Hepatocyte (in vitro differentiated cells): ENCODE measurements at regions not wholly inside any gene's neighbourhood (a gene's known extent, or its start where the extent isn't known, plus 50 kb on each side); places are given as distances from the start of the nearest gene placed in this dataset.

Experiments used
- DNase-seq: peaks from one replicate; pipeline ENCODE4 v3.0.0-alpha.2; 2016; ENCODE audit warnings: low spot score
- H2AFZ ChIP-seq: fragments of 200-600 bp; sonication (generic); 2 replicates; pipeline ENCODE4 v1.6.0; 2016; ENCODE audit warnings: antibody characterized with exemption, mild to moderate bottlenecking
- H3K27ac ChIP-seq: fragments of 200-600 bp; sonication (generic); 2 replicates; pipeline ENCODE4 v1.5.1; 2016; ENCODE audit warnings: mild to moderate bottlenecking
- H3K27me3 ChIP-seq: fragments of 200-600 bp; sonication (generic); 2 replicates; pipeline ENCODE4 v1.6.1; 2016
- H3K36me3 ChIP-seq: fragments of 200-600 bp; sonication (generic); replicated peaks from 2 replicates; pipeline ENCODE4 v1.5.1; 2016; ENCODE audit warnings: low read depth; ENCODE audit not compliant: insufficient read depth
- H3K4me1 ChIP-seq: fragments of 200-600 bp; sonication (generic); 2 replicates; pipeline ENCODE4 v1.5.1; 2016; ENCODE audit warnings: mild to moderate bottlenecking, moderate library complexity; ENCODE audit not compliant: insufficient read depth
- H3K4me2 ChIP-seq: fragments of 200-600 bp; sonication (generic); 2 replicates; pipeline ENCODE4 v1.6.0; 2016
- H3K4me3 ChIP-seq: fragments of 200-600 bp; sonication (generic); 2 replicates; pipeline ENCODE4 v1.5.1; 2016; ENCODE audit warnings: mild to moderate bottlenecking
- H3K79me2 ChIP-seq: fragments of 200-600 bp; sonication (generic); 2 replicates; pipeline ENCODE4 v1.6.0; 2017; ENCODE audit warnings: mild to moderate bottlenecking
- H3K9me2 ChIP-seq: fragments of 200-600 bp; sonication (generic); replicated peaks from 2 replicates; pipeline ENCODE4 v1.6.0; 2017; ENCODE audit warnings: mild to moderate bottlenecking; ENCODE audit not compliant: insufficient read depth
- H3K9me3 ChIP-seq: fragments of 200-600 bp; sonication (generic); 2 replicates; pipeline ENCODE4 v1.5.1; 2016; ENCODE audit warnings: low read depth, mild to moderate bottlenecking
- H4K20me1 ChIP-seq: fragments of 200-600 bp; sonication (generic); 2 replicates; pipeline ENCODE4 v1.6.0; 2016; ENCODE audit warnings: mild to moderate bottlenecking; ENCODE audit not compliant: insufficient read depth, poor library complexity, severe bottlenecking
- EZH2 ChIP-seq: fragments of 200-600 bp; sonication (generic); IDR thresholded peaks from 2 replicates; pipeline ENCODE4 v1.6.1; 2016; ENCODE audit warnings: antibody characterized with exemption, mild to moderate bottlenecking, borderline replicate concordance
- EZH2phosphoT487 ChIP-seq: fragments of 200-600 bp; sonication (generic); IDR thresholded peaks from one replicate; pipeline ENCODE4 v1.6.1; 2018; ENCODE audit warnings: antibody characterized with exemption, mild to moderate bottlenecking, low read depth, moderate library complexity; ENCODE audit not compliant: unreplicated experiment, severe bottlenecking
- WGBS: methylation state at CpG from one replicate; pipeline ENCODE4 v1.1.6; 2016; ENCODE audit warnings: low lambda C conversion rate; ENCODE audit errors: missing lambda C conversion rate; 5-methylcytosine and 5-hydroxymethylcytosine counted together
- TF ChIP-seq, protein P1 (sequence below): fragments of 200-600 bp; sonication (generic); IDR thresholded peaks from 2 replicates; pipeline ENCODE4 v1.5.1; 2016; ENCODE audit warnings: antibody characterized with exemption, mild to moderate bottlenecking; ENCODE audit not compliant: poor library complexity

DNA sequence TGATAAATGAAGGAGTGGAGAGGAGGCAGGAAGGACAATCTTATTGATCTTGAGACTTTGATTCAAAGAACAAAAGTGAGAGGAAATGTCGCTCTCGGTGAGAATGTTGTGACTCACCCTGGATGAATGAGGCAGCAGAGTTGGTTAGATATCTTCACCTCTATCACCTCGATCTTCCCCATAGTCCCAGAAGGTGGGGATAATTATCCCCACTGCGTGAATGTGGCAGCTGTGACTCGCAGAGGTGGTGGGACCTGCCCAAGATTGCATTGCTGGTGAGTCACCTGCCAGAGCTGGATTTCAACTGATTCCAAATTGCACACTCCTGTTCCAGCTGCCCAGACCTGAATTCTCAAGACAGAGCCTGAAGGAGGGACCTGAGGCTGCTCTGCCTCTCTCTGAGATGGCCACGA is 105.0 kb downstream of the MATN1 start:
- TF ChIP-seq, protein P1, sequence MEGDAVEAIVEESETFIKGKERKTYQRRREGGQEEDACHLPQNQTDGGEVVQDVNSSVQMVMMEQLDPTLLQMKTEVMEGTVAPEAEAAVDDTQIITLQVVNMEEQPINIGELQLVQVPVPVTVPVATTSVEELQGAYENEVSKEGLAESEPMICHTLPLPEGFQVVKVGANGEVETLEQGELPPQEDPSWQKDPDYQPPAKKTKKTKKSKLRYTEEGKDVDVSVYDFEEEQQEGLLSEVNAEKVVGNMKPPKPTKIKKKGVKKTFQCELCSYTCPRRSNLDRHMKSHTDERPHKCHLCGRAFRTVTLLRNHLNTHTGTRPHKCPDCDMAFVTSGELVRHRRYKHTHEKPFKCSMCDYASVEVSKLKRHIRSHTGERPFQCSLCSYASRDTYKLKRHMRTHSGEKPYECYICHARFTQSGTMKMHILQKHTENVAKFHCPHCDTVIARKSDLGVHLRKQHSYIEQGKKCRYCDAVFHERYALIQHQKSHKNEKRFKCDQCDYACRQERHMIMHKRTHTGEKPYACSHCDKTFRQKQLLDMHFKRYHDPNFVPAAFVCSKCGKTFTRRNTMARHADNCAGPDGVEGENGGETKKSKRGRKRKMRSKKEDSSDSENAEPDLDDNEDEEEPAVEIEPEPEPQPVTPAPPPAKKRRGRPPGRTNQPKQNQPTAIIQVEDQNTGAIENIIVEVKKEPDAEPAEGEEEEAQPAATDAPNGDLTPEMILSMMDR: no peak
- TF ChIP-seq EZH2: no peak
- no peak overlapping the region for H3K27ac ChIP-seq
- no peaks in the 10 kb centered on the region for H4K20me1 ChIP-seq
- no peaks in the 10 kb centered on the region for H3K79me2 ChIP-seq
- H2AFZ ChIP-seq: no peak overlapping the region
- H3K4me3 ChIP-seq: no peak overlapping the region
- no peaks in the 10 kb centered on the region for H3K4me1 ChIP-seq
- H3K9me3 ChIP-seq: no peaks in the 10 kb centered on the region
- H3K36me3 ChIP-seq: no peaks in the 10 kb centered on the region
- 44% methylated on average over 6 of the region's 6 CpGs for WGBS
- no peaks in the 10 kb centered on the region for H3K27me3 ChIP-seq
- peak; percentile 19 for DNase-seq
- no peak overlapping the region for H3K4me2 ChIP-seq
- H3K9me2 ChIP-seq: no peaks in the 10 kb centered on the region

DNA sequence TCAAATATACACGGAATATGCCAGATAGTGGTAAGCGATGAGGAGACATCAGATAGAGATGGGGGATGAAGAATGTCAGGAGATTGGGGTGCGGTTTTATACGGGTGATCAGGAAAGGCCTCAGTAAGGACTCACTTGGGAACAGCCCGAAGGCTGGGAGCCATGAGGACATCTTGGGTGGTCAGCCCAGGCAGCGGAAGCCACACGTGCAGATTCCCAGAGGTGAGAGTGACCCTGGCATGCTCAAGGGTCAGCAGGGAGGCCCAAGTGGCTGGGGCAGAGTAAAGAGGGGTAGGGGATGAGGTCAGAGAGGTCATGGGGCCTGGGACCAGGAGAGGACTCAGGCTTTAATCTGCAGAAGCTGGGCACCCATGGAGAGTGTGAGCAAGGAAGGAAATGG is 106.6 kb downstream of the MATN1 start:
- H3K4me2 ChIP-seq: no peak overlapping the region

DNA sequence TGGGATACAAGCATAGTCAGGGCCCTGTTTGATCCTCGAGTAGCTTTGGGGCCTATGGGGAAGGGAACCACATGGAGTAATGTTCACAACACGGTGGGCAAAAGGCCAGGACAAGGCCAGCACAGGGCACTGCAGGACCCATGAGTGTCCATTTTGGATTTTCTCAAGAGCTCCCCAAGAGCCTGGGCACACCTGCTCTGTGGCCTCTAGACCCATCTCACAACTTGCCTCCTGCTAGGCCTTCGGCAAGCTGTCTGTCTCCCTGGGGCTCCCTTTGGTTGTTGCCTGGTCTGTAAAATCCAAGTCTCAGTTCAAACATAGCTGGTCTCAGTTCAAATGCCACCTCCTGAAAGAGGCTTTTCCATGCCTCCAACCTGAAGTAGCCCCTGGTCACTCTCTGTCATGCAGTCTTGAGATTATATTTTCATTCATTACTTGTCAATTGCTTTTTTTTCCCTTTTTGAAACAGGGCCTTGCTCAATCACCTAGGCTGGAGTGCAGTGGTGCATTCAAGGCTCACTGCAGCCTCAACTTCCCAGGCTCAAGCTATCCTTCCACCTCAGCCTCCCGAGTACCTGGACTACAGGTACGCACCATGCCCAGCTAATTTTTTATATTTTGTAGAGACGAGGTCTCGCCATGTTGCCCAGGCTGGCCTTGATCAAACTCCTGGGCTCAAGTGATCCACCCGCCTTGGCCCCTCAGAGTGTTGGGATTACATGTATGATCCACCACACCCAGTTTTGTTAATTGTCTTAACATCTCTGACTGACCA is 107.4 kb downstream of the MATN1 start:
- no peaks in the 10 kb centered on the region for H3K27me3 ChIP-seq
- H3K4me1 ChIP-seq: no peaks in the 10 kb centered on the region
- no peaks in the 10 kb centered on the region for H3K79me2 ChIP-seq
- no peak for TF ChIP-seq EZH2
- no peak for TF ChIP-seq EZH2phosphoT487
- TF ChIP-seq, protein P1: no peak
- no peak overlapping the region for H3K27ac ChIP-seq
- no peaks in the 10 kb centered on the region for H3K9me3 ChIP-seq
- H3K4me3 ChIP-seq: no peak overlapping the region
- no peak overlapping the region for H2AFZ ChIP-seq
- H3K36me3 ChIP-seq: no peaks in the 10 kb centered on the region
- 92% methylated on average over 8 of the region's 8 CpGs for WGBS
- no peak for DNase-seq
- no peak overlapping the region for H3K4me2 ChIP-seq
- H3K9me2 ChIP-seq: no peaks in the 10 kb centered on the region
- H4K20me1 ChIP-seq: no peaks in the 10 kb centered on the region

More for the DNA sequence above, 106.6 kb downstream of the MATN1 start:
- Histone ChIP-seq H2AFZ (no peak overlapping the region), H3K9me2 (no peaks in the 10 kb centered on the region), H3K4me3 (no peak overlapping the region), H3K9me3 (no peaks in the 10 kb centered on the region), H3K4me1 (no peaks in the 10 kb centered on the region), H3K79me2 (no peaks in the 10 kb centered on the region), H3K27me3 (no peaks in the 10 kb centered on the region), H3K36me3 (no peaks in the 10 kb centered on the region), H4K20me1 (no peaks in the 10 kb centered on the region), H3K27ac (no peak overlapping the region)
- 84% methylated on average over 7 of the region's 7 CpGs for WGBS
- TF ChIP-seq EZH2phosphoT487 (no peak), EZH2 (no peak)
- TF ChIP-seq, protein P1: no peak
- no peak for DNase-seq
